IPS-20b (cell line): ENCODE measurements at regions not wholly inside any gene's neighbourhood (a gene's known extent, or its start where the extent isn't known, plus 50 kb on each side); places are given as distances from the start of the nearest gene placed in this dataset.
"Not testable (repeated sequence)": the region's sequence is repeated elsewhere in the genome, so short reads cannot be mapped to it uniquely, and the experiment has no call there.

Experiments used
- H3K27ac ChIP-seq: one replicate; pipeline ENCODE4 v1.5.1; 2013; ENCODE audit warnings: low read length
- H3K27me3 ChIP-seq: 2 replicates; pipeline ENCODE4 v1.6.1; 2013; ENCODE audit warnings: mild to moderate bottlenecking, low read length, inconsistent platforms; ENCODE audit not compliant: insufficient read depth
- H3K36me3 ChIP-seq: 2 replicates; pipeline ENCODE4 v1.6.1; 2013; ENCODE audit warnings: low read depth, mild to moderate bottlenecking, inconsistent platforms, low read length, moderate library complexity; ENCODE audit not compliant: insufficient read depth
- H3K4me1 ChIP-seq: 2 replicates; pipeline ENCODE4 v1.6.1; 2013; ENCODE audit warnings: mild to moderate bottlenecking, control low read depth, inconsistent platforms, low read length, moderate library complexity; ENCODE audit not compliant: insufficient read depth
- H3K4me3 ChIP-seq: 2 replicates; pipeline ENCODE4 v1.5.1; 2013; ENCODE audit warnings: mild to moderate bottlenecking, low read length, inconsistent platforms
- H3K9ac ChIP-seq: 2 replicates; pipeline ENCODE4 v1.6.1; 2013; ENCODE audit warnings: low read depth, mild to moderate bottlenecking, inconsistent platforms, low read length, moderate library complexity
- H3K9me3 ChIP-seq: 2 replicates; pipeline ENCODE4 v1.6.1; 2013; ENCODE audit warnings: mild to moderate bottlenecking, low read depth, low read length, inconsistent platforms; ENCODE audit not compliant: insufficient read depth

- H3K36me3 ChIP-seq, H3K27ac ChIP-seq, H3K4me3 ChIP-seq, H3K9me3 ChIP-seq, H3K9ac ChIP-seq, H3K4me1 ChIP-seq, H3K27me3 ChIP-seq: not testable (repeated sequence)
Observed at GRCh38 chr5:20752179-20752578, 764.2 kb upstream of the CDH18 start.

- not testable (repeated sequence) for H3K4me1 ChIP-seq, H3K9ac ChIP-seq
Observed at GRCh38 chr5:20735715-20736114, 747.7 kb upstream of the CDH18 start.

GRCh38 chr5:20732223-20732622 is 744.2 kb upstream of the CDH18 start:
- not testable (repeated sequence) for H3K4me1 ChIP-seq, H3K36me3 ChIP-seq, H3K4me3 ChIP-seq

More at GRCh38 chr5:20735715-20736114, 747.7 kb upstream of the CDH18 start:
- not testable (repeated sequence) for H3K36me3 ChIP-seq, H3K27ac ChIP-seq, H3K9me3 ChIP-seq, H3K27me3 ChIP-seq, H3K4me3 ChIP-seq

DNA sequence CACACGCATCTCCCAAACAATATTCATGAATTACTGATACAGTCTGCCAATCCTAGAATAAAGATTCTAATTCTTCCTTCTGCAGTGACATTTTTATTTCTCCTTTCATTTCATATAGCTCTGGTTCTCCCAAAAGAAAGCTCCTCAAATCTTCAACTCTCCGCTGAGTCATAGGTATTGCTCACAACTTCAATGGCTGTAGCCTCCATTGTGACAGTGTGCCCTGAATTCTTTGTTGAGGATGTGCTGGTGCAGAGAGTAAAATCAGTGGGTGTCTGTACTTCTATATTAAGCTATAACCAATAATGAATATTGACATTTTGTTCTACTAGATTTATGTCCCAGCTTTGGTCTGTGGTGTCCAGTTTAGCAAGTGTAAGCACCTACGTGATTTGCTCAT is 733.3 kb upstream of the CDH18 start:
- H3K27ac ChIP-seq, H3K9me3 ChIP-seq: not testable (repeated sequence)

More at GRCh38 chr5:20732223-20732622, 744.2 kb upstream of the CDH18 start:
- not testable (repeated sequence) for H3K27me3 ChIP-seq, H3K27ac ChIP-seq, H3K9me3 ChIP-seq, H3K9ac ChIP-seq

DNA sequence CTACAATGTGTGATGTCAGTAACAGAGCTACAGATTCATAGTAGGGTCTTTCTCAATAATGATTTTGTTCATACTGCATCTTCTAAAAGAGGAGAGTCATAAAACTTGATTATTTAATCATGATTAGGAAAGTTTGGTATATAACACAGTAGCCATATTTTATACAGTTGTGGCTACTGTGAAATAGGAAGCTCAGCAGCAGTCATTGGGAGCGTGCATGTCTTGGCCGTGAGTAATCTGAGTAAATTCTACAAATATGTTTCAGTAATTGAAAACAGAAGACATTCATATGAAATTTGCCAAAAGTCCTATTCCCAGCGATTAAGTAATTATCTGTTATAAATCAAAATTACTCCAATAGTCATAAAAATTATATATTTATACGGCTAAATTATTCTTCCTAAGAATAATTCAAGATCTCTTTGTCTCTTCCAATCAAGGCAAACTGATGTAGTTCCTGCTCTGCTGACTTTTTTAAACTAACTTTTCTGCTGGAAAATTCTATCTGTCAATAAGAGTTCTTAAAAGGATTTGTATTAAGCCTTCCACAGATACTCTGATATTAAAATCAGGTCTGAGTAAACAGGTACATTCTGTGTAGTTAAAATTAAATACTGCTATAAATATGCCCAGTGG is 723.6 kb upstream of the CDH18 start:
- not testable (repeated sequence) for H3K4me1 ChIP-seq, H3K9me3 ChIP-seq, H3K9ac ChIP-seq, H3K27me3 ChIP-seq, H3K36me3 ChIP-seq, H3K27ac ChIP-seq, H3K4me3 ChIP-seq

More for the DNA sequence above, 733.3 kb upstream of the CDH18 start:
- not testable (repeated sequence) for H3K4me3 ChIP-seq, H3K4me1 ChIP-seq, H3K36me3 ChIP-seq, H3K27me3 ChIP-seq, H3K9ac ChIP-seq

DNA sequence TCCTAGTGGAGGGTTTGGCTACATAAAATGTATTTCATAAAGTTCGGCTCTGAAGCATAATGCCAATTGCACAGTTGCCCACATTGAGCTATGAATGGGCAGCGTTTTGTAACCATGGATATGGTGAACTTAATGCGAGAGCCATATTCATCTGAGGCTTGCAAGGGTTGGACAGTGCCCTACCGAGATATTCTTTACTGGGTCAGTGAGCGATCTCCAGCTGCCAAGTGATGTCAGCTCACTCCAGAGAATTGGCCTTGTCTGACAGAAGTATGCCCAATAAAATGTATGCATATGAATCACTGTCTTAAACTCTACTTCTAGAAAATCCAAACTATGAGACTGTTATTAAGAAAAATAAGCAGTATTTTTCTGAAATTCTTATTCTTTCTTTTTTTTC is 719.6 kb upstream of the CDH18 start:
- H3K4me3 ChIP-seq, H3K36me3 ChIP-seq, H3K9me3 ChIP-seq, H3K4me1 ChIP-seq, H3K27me3 ChIP-seq, H3K27ac ChIP-seq, H3K9ac ChIP-seq: not testable (repeated sequence)

DNA sequence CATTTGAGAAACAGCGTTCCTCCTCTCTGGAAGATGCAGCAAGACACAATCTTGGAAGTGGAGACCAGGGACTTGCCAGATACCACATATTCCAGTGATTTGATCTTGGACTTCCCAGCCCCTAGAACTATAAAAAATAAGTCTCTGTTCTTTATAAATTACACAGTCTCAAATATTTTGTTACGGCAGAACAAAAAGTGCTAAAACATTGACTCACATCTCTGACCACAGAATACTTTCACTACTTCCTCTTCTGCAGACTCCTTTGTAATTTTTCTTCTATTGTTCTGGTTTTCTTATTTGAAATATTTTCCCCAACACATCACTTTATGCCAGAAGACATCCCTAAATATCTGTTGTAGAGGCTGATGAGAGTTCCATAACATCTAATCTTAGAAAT is 706.1 kb upstream of the CDH18 start:
- Histone ChIP-seq H3K4me3 (no peak overlapping the region), H3K4me1 (no peaks in the 10 kb centered on the region), H3K9me3 (no peaks in the 10 kb centered on the region), H3K27me3 (no peaks in the 10 kb centered on the region), H3K9ac (no peak overlapping the region), H3K27ac (no peak overlapping the region), H3K36me3 (no peaks in the 10 kb centered on the region)

DNA sequence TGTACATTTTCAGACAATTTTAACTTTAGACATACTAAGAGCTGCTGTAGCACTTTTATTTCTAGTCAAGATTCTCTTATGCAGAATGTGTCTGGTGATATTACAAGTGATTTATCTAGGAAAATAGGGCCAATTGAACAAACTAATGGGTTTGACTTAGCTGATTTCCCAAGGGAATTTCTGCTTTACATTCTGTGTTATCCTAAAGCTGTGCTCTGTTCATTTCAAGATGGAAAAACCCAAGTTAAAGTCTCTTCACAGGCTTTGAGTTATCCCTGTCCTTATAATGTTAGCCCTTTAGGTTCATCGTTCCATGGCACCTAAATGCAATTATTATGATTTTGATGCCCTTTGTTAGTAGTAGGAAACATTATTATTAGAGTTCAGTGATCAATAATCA is 704.9 kb upstream of the CDH18 start:
- Histone ChIP-seq H3K9ac (no peak overlapping the region), H3K4me1 (no peaks in the 10 kb centered on the region), H3K27me3 (no peaks in the 10 kb centered on the region), H3K27ac (no peak overlapping the region), H3K36me3 (no peaks in the 10 kb centered on the region), H3K9me3 (no peaks in the 10 kb centered on the region), H3K4me3 (no peak overlapping the region)

- H3K36me3 ChIP-seq = no peaks in the 10 kb centered on the region
- H3K9me3 ChIP-seq = no peaks in the 10 kb centered on the region
- H3K4me3 ChIP-seq = no peak overlapping the region
- no peak overlapping the region for H3K9ac ChIP-seq
- H3K27ac ChIP-seq = no peak overlapping the region
- no peaks in the 10 kb centered on the region; the same call in 1 of the 2 replicates for H3K4me1 ChIP-seq
- H3K27me3 ChIP-seq = no peaks in the 10 kb centered on the region
Observed at GRCh38 chr5:20683241-20683940, 695.4 kb upstream of the CDH18 start.

DNA sequence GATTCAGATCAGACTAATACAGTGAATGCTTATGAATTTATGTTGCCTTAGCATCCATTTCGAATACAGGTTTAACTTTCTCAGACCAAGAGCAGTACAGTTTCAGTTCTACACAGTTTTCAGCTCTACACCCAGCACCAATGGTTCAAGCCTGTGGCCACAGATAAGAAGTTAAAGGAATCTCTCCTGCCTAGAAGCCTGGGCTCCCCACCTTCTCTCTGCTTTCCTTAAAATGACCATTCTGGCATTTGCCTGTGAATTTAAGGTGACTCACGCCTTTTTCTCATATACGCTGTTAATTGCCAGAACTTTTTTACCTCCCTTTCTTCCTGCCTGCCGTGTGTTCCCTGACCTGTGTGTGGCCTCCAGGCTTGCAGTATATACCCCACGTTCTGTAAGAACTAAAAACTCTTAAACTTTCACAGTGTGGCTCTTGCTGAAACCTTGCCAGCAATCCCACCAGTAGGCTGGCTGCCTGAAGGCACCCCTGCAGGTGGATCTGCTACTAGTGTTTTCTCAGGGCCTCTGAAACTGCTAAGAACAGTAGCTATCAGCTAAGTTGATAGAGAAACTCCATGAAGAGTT is 692.8 kb upstream of the CDH18 start:
- H3K9ac ChIP-seq = no peak overlapping the region; the same call in 1 of the 2 replicates
- H3K27ac ChIP-seq = no peak overlapping the region
- no peaks in the 10 kb centered on the region for H3K36me3 ChIP-seq
- H3K4me1 ChIP-seq = no peaks in the 10 kb centered on the region; the same call in 1 of the 2 replicates
- no peak overlapping the region for H3K4me3 ChIP-seq
- no peaks in the 10 kb centered on the region for H3K9me3 ChIP-seq
- no peaks in the 10 kb centered on the region for H3K27me3 ChIP-seq

- Histone ChIP-seq H3K9ac (no peak overlapping the region), H3K4me3 (no peak overlapping the region), H3K9me3 (no peaks in the 10 kb centered on the region), H3K27me3 (no peaks in the 10 kb centered on the region), H3K27ac (no peak overlapping the region), H3K36me3 (no peaks in the 10 kb centered on the region), H3K4me1 (no peaks in the 10 kb centered on the region; the same call in 1 of the 2 replicates)
Observed at GRCh38 chr5:20678814-20679298, 690.9 kb upstream of the CDH18 start.

DNA sequence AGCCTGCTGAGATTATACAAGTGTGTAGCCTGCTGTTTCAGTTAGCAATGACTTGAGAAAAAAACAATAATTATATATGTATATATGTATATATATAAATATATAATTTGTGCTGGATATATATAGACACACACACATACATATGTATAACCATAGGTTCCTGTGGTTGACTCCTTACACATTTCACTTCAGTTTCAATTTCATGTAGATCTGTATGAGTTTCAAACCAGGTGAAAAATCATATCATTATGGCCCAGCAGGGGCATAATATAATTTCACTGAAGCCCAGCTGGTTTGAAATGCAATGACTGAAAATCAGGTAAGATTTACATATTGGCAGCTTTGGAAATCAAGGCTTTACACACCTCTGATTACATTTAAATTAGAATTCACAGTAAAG is 690.4 kb upstream of the CDH18 start:
- Histone ChIP-seq H3K9me3 (no peaks in the 10 kb centered on the region), H3K4me3 (no peak overlapping the region), H3K27me3 (no peaks in the 10 kb centered on the region), H3K9ac (no peak overlapping the region), H3K27ac (no peak overlapping the region), H3K36me3 (no peaks in the 10 kb centered on the region), H3K4me1 (no peaks in the 10 kb centered on the region; the same call in 1 of the 2 replicates)
